HG02623 (cell line): ENCODE measurements at regions not wholly inside any gene's neighbourhood (a gene's known extent, or its start where the extent isn't known, plus 50 kb on each side); places are given as distances from the start of the nearest gene placed in this dataset.

ENCODE experiments used
- ATAC-seq: cut with Tn5 transposase; IDR thresholded peaks from one replicate; pipeline ENCODE4 v1.9.1; 2021; ENCODE audit warnings: moderate library complexity; ENCODE audit not compliant: unreplicated experiment

- ATAC-seq = no peak
These were observed 167.6 kb upstream of the CADPS start for GRCh38 chr3:63042833-63043232.

- no peak for ATAC-seq
These were observed 168.4 kb upstream of the CADPS start for GRCh38 chr3:63043631-63044030.

GRCh38 chr3:63046152-63046551 is 170.9 kb upstream of the CADPS start:
- no peak for ATAC-seq

GRCh38 chr3:63046580-63046979 is 171.4 kb upstream of the CADPS start:
- ATAC-seq = no peak

GRCh38 chr3:63047068-63047467 is 171.9 kb upstream of the CADPS start:
- no peak for ATAC-seq

GRCh38 chr3:63048367-63049326 is 173.4 kb upstream of the CADPS start:
- no peak for ATAC-seq

- no peak for ATAC-seq
These were observed 175.4 kb upstream of the CADPS start for GRCh38 chr3:63050548-63051177.

GRCh38 chr3:63051920-63052319 is 176.7 kb upstream of the CADPS start:
- no peak for ATAC-seq

- no peak for ATAC-seq
These were observed 181.7 kb upstream of the CADPS start for GRCh38 chr3:63056932-63057331.

- no peak for ATAC-seq
These were observed 185.2 kb upstream of the CADPS start for GRCh38 chr3:63060412-63060811.

- ATAC-seq = no peak
These were observed 186.2 kb upstream of the CADPS start for GRCh38 chr3:63061449-63061848.

- ATAC-seq = no peak
These were observed 189.1 kb upstream of the CADPS start for GRCh38 chr3:63064209-63064755.

GRCh38 chr3:63067999-63068645 is 192.9 kb upstream of the CADPS start:
- no peak for ATAC-seq

- ATAC-seq = no peak
These were observed 194.7 kb upstream of the CADPS start for GRCh38 chr3:63069806-63070475.

- ATAC-seq = no peak
These were observed 195.2 kb upstream of the CADPS start for GRCh38 chr3:63070476-63070810.

- ATAC-seq = no peak
These were observed 201.1 kb upstream of the CADPS start for GRCh38 chr3:63076357-63076756.

GRCh38 chr3:63086190-63086589 is 191.9 kb upstream of the SYNPR start:
- no peak for ATAC-seq

GRCh38 chr3:63089007-63089750 is 188.9 kb upstream of the SYNPR start:
- ATAC-seq = no peak

GRCh38 chr3:63089751-63090132 is 188.4 kb upstream of the SYNPR start:
- no peak for ATAC-seq

GRCh38 chr3:63090656-63091055 is 187.5 kb upstream of the SYNPR start:
- ATAC-seq = no peak
